Keratinocyte (primary cell): ENCODE measurements at regions not wholly inside any gene's neighbourhood (a gene's known extent, or its start where the extent isn't known, plus 50 kb on each side); places are given as distances from the start of the nearest gene placed in this dataset.

ENCODE experiments used
- DNase-seq: peaks from one replicate; pipeline ENCODE4 v3.0.0-alpha.2; 2011; ENCODE audit warnings: low read depth, missing footprints, low spot score
- FAIRE-seq: peaks from 2 replicates; lab custom pipeline; 2011; peaks lifted over from hg19 to GRCh38; lab: Jason Lieb, UNC
- H2AFZ ChIP-seq: 2 replicates; pipeline ENCODE4 v1.6.0; 2012; ENCODE audit warnings: low read length, control low read depth, inconsistent platforms; ENCODE audit not compliant: control insufficient read depth
- H3K27ac ChIP-seq: 2 replicates; pipeline ENCODE4 v1.5.1; 2011; ENCODE audit warnings: low read length; ENCODE audit not compliant: control insufficient read depth, insufficient read depth
- H3K27me3 ChIP-seq: 3 replicates; pipeline ENCODE4 v1.6.0; 2011; ENCODE audit warnings: low read length; ENCODE audit not compliant: control insufficient read depth, insufficient read depth; ENCODE audit errors: extremely low read depth
- H3K36me3 ChIP-seq, 2 experiments: 2 replicates in 1 of 2; 3 replicates in 1 of 2; pipeline ENCODE4 v1.5.1; 2011; ENCODE audit warnings: low read length in 2 of 2, mild to moderate bottlenecking in 1 of 2; ENCODE audit not compliant: control insufficient read depth in 2 of 2, insufficient read depth in 2 of 2; ENCODE audit errors: extremely low read depth in 1 of 2
- H3K4me1 ChIP-seq: 3 replicates; pipeline ENCODE4 v1.5.1; 2011; ENCODE audit warnings: low read length; ENCODE audit not compliant: control insufficient read depth, insufficient read depth; ENCODE audit errors: extremely low read depth
- H3K4me2 ChIP-seq: 3 replicates; pipeline ENCODE4 v1.6.0; 2011; ENCODE audit warnings: low read depth, low read length; ENCODE audit not compliant: control insufficient read depth, insufficient read depth; ENCODE audit errors: extremely low read depth
- H3K4me3 ChIP-seq, 3 experiments: fragments of 200-600 bp in 1 of 3; sonication (generic) in 1 of 3; 2 replicates in 2 of 3; 3 replicates in 1 of 3; pipeline ENCODE4 v1.5.1; 2011 to 2016; ENCODE audit warnings: low read length in 3 of 3, mild to moderate bottlenecking in 3 of 3, control low read depth in 2 of 3, inconsistent platforms in 1 of 3, low read depth in 1 of 3, mixed read lengths in 1 of 3, mixed run types in 1 of 3, moderate library complexity in 1 of 3; ENCODE audit not compliant: control insufficient read depth in 2 of 3, insufficient read depth in 2 of 3; ENCODE audit errors: extremely low read depth in 1 of 3
- H3K79me2 ChIP-seq: 2 replicates; pipeline ENCODE4 v1.6.0; 2012; ENCODE audit warnings: low read length; ENCODE audit not compliant: control insufficient read depth, insufficient read depth
- H3K9ac ChIP-seq: 3 replicates; pipeline ENCODE4 v1.6.0; 2011; ENCODE audit warnings: low read length; ENCODE audit not compliant: control insufficient read depth, insufficient read depth; ENCODE audit errors: extremely low read depth
- H3K9me1 ChIP-seq: 3 replicates; pipeline ENCODE4 v1.6.0; 2011; ENCODE audit warnings: low read length; ENCODE audit not compliant: control insufficient read depth, insufficient read depth; ENCODE audit errors: extremely low read depth
- H3K9me3 ChIP-seq: 2 replicates; pipeline ENCODE4 v1.5.1; 2012; ENCODE audit warnings: low read depth, low read length; ENCODE audit not compliant: control insufficient read depth
- H4K20me1 ChIP-seq: 3 replicates; pipeline ENCODE4 v1.6.0; 2011; ENCODE audit warnings: low read length; ENCODE audit not compliant: control insufficient read depth, insufficient read depth; ENCODE audit errors: extremely low read depth
- CTCF ChIP-seq, 3 experiments: IDR thresholded peaks in 1 of 3; conservative IDR thresholded peaks in 1 of 3; optimal IDR thresholded peaks in 1 of 3; 2 replicates in 2 of 3; 3 replicates in 1 of 3; pipeline versions ENCODE3 to v1.5.1; 2011; ENCODE audit warnings: low read length in 3 of 3, mild to moderate bottlenecking in 3 of 3, moderate library complexity in 2 of 3, control low read depth in 1 of 3, inconsistent platforms in 1 of 3; ENCODE audit not compliant: insufficient read depth in 2 of 3; ENCODE audit errors: extremely low read depth in 1 of 3
- EZH2 ChIP-seq: IDR thresholded peaks from one replicate; pipeline ENCODE4 v1.6.1; 2012; ENCODE audit warnings: inconsistent platforms, mild to moderate bottlenecking, low read length, moderate library complexity
- dilution Hi-C: fragments of 300-500 bp; cut with MboI; formaldehyde crosslinking; loops from one replicate; pipeline ENCODE4 v1.7.0; 2020; ENCODE audit warnings: low sequenced_read_pairs; ENCODE audit not compliant: extremely low pct_ligation_motif_present

- Histone ChIP-seq H3K4me1 (peaks cover 8% of the 10 kb centered on the region), H3K9me1 (no peaks in the 10 kb centered on the region), H3K4me3 (no peak overlapping the region), H3K4me2 (no peak overlapping the region), H3K36me3 (no peaks in the 10 kb centered on the region), H2AFZ (no peak overlapping the region), H4K20me1 (no peaks in the 10 kb centered on the region), H3K27ac (no peak overlapping the region), H3K9ac (no peak overlapping the region), H3K27me3 (no peaks in the 10 kb centered on the region), H3K79me2 (no peaks in the 10 kb centered on the region), H3K9me3 (peaks cover 4% of the 10 kb centered on the region)
- dilution Hi-C loops = no loop called here
- TF ChIP-seq EZH2 (no peak), CTCF (optimal IDR thresholded peaks at IDR 0.05 in 1 of 3, IDR thresholded peaks at IDR 0.05 in 1 of 3, conservative IDR thresholded peaks at IDR 0.05 in 1 of 3; ENCODE audit: extremely low read depth in 1 of 3, insufficient read depth in 2 of 3, low read length in 3 of 3) (no peak)
- FAIRE-seq = no peak
- no peak for DNase-seq
These were observed 136.7 kb upstream of the TAF11L2 start for GRCh38 chr5:17361331-17361730.

- Histone ChIP-seq H3K9me3 (no peaks in the 10 kb centered on the region), H3K79me2 (no peaks in the 10 kb centered on the region), H3K4me2 (no peak overlapping the region), H3K4me3 (no peak overlapping the region), H3K27ac (no peak overlapping the region), H3K9me1 (no peaks in the 10 kb centered on the region), H3K27me3 (no peaks in the 10 kb centered on the region), H3K36me3 (no peaks in the 10 kb centered on the region), H3K4me1 (peaks cover under 1% of the 10 kb centered on the region), H4K20me1 (no peaks in the 10 kb centered on the region), H2AFZ (no peak overlapping the region), H3K9ac (no peak overlapping the region)
- FAIRE-seq (no peak), DNase-seq (no peak)
- TF ChIP-seq EZH2 (no peak), CTCF (optimal IDR thresholded peaks at IDR 0.05 in 1 of 3, IDR thresholded peaks at IDR 0.05 in 1 of 3, conservative IDR thresholded peaks at IDR 0.05 in 1 of 3; ENCODE audit: extremely low read depth in 1 of 3, insufficient read depth in 2 of 3, low read length in 3 of 3) (no peak)
- dilution Hi-C loops = no loop called here
These were observed 132.8 kb upstream of the TAF11L2 start for GRCh38 chr5:17364987-17365810.
